Breast epithelium (tissue), 3 donors: ENCODE measurements at regions not wholly inside any gene's neighbourhood (a gene's known extent, or its start where the extent isn't known, plus 50 kb on each side); places are given as distances from the start of the nearest gene placed in this dataset.

Source experiments
- POLR2AphosphoS5 ChIP-seq, 3 donors: sonication (generic); formaldehyde crosslinking; IDR thresholded peaks; one replicate each; pipeline ENCODE4 v1.6.1; 2017; ENCODE audit warnings: antibody characterized with exemption in 3 of 3
- TF ChIP-seq, protein P1 (sequence below), 3 donors: fragments of 450-650 bp; IDR thresholded peaks; one replicate each; pipeline ENCODE4 v1.5.1; 2016 to 2017; ENCODE audit warnings: antibody characterized with exemption in 3 of 3, mild to moderate bottlenecking in 3 of 3, moderate library complexity in 3 of 3

DNA sequence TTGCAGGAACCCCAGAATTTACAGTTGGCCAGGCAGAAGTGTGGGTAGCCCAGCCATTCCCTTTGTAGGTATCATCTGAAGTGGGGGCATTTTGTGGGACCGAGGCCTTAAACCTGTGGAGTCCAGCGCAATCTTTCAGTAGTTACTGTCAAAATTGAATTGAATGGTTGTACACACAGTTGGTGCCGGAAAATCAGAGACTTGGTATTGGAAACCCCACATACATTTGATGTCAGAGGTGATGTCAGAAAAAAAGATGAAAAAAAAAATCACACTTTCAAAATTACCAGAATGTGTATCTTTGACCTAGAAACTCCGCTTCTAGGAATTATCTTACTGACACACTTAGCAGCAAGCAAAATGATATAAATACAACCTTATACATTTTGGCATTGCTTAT lies 153.8 kb upstream of the PLXNA4 start:
- TF ChIP-seq, protein P1, sequence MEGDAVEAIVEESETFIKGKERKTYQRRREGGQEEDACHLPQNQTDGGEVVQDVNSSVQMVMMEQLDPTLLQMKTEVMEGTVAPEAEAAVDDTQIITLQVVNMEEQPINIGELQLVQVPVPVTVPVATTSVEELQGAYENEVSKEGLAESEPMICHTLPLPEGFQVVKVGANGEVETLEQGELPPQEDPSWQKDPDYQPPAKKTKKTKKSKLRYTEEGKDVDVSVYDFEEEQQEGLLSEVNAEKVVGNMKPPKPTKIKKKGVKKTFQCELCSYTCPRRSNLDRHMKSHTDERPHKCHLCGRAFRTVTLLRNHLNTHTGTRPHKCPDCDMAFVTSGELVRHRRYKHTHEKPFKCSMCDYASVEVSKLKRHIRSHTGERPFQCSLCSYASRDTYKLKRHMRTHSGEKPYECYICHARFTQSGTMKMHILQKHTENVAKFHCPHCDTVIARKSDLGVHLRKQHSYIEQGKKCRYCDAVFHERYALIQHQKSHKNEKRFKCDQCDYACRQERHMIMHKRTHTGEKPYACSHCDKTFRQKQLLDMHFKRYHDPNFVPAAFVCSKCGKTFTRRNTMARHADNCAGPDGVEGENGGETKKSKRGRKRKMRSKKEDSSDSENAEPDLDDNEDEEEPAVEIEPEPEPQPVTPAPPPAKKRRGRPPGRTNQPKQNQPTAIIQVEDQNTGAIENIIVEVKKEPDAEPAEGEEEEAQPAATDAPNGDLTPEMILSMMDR (IDR thresholded peaks at IDR 0.05): no peak
- no peak for TF ChIP-seq POLR2AphosphoS5 (IDR thresholded peaks at IDR 0.05)
